ENCODE measurements at regions not wholly inside any gene's neighbourhood (a gene's known extent, or its start where the extent isn't known, plus 50 kb on each side); places are given as distances from the start of the nearest gene placed in this dataset.

GRCh38 chrX:137195296-137195695, 161.5 kb upstream of the GPR101 start:
- TF ChIP-seq SMAD4 (CRISPR knock-in tag; IDR thresholded peaks at IDR 0.05) (no peak), TCF7 (CRISPR knock-in tag; IDR thresholded peaks at IDR 0.05; ENCODE audit: low read depth) (no peak), HMGXB4 (CRISPR knock-in tag; IDR thresholded peaks at IDR 0.05) (no peak), USF1 (CRISPR knock-in tag; IDR thresholded peaks at IDR 0.05) (no peak), PRDM15 (CRISPR knock-in tag; IDR thresholded peaks at IDR 0.05) (no peak), CBFB (CRISPR knock-in tag; IDR thresholded peaks at IDR 0.05; ENCODE audit: low read depth) (no peak), USF2 (CRISPR knock-in tag; IDR thresholded peaks at IDR 0.05) (no peak), PREB (CRISPR knock-in tag; IDR thresholded peaks at IDR 0.05; ENCODE audit: borderline replicate concordance) (no peak)
- TF ChIP-seq, protein P1, sequence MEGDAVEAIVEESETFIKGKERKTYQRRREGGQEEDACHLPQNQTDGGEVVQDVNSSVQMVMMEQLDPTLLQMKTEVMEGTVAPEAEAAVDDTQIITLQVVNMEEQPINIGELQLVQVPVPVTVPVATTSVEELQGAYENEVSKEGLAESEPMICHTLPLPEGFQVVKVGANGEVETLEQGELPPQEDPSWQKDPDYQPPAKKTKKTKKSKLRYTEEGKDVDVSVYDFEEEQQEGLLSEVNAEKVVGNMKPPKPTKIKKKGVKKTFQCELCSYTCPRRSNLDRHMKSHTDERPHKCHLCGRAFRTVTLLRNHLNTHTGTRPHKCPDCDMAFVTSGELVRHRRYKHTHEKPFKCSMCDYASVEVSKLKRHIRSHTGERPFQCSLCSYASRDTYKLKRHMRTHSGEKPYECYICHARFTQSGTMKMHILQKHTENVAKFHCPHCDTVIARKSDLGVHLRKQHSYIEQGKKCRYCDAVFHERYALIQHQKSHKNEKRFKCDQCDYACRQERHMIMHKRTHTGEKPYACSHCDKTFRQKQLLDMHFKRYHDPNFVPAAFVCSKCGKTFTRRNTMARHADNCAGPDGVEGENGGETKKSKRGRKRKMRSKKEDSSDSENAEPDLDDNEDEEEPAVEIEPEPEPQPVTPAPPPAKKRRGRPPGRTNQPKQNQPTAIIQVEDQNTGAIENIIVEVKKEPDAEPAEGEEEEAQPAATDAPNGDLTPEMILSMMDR (IDR thresholded peaks at IDR 0.05): no peak
- TF ChIP-seq, protein P2, sequence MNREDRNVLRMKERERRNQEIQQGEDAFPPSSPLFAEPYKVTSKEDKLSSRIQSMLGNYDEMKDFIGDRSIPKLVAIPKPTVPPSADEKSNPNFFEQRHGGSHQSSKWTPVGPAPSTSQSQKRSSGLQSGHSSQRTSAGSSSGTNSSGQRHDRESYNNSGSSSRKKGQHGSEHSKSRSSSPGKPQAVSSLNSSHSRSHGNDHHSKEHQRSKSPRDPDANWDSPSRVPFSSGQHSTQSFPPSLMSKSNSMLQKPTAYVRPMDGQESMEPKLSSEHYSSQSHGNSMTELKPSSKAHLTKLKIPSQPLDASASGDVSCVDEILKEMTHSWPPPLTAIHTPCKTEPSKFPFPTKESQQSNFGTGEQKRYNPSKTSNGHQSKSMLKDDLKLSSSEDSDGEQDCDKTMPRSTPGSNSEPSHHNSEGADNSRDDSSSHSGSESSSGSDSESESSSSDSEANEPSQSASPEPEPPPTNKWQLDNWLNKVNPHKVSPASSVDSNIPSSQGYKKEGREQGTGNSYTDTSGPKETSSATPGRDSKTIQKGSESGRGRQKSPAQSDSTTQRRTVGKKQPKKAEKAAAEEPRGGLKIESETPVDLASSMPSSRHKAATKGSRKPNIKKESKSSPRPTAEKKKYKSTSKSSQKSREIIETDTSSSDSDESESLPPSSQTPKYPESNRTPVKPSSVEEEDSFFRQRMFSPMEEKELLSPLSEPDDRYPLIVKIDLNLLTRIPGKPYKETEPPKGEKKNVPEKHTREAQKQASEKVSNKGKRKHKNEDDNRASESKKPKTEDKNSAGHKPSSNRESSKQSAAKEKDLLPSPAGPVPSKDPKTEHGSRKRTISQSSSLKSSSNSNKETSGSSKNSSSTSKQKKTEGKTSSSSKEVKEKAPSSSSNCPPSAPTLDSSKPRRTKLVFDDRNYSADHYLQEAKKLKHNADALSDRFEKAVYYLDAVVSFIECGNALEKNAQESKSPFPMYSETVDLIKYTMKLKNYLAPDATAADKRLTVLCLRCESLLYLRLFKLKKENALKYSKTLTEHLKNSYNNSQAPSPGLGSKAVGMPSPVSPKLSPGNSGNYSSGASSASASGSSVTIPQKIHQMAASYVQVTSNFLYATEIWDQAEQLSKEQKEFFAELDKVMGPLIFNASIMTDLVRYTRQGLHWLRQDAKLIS (CRISPR knock-in tag; IDR thresholded peaks at IDR 0.05; ENCODE audit: borderline replicate concordance): no peak
- TF ChIP-seq, protein P3, sequence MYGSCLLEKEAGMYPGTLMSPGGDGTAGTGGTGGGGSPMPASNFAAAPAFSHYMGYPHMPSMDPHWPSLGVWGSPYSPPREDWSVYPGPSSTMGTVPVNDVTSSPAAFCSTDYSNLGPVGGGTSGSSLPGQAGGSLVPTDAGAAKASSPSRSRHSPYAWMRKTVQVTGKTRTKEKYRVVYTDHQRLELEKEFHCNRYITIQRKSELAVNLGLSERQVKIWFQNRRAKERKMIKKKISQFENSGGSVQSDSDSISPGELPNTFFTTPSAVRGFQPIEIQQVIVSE (CRISPR knock-in tag; IDR thresholded peaks at IDR 0.05; ENCODE audit: borderline replicate concordance): no peak
